ENCODE measurements at regions not wholly inside any gene's neighbourhood (a gene's known extent, or its start where the extent isn't known, plus 50 kb on each side); places are given as distances from the start of the nearest gene placed in this dataset.
A peak's percentile ranks its signal among the peaks of the same experiment; 100 is the strongest.
"Not testable (repeated sequence)": the region's sequence is repeated elsewhere in the genome, so short reads cannot be mapped to it uniquely, and the experiment has no call there.

- H3K36me3 Mint-ChIP-seq, result no peaks in the 10 kb centered on the region
- peak overlapping the region; percentile 51 for H3K4me3 Mint-ChIP-seq
- peaks cover 8% of the 10 kb centered on the region for H3K4me1 Mint-ChIP-seq (ENCODE audit: unreplicated experiment)
- no peak for TF ChIP-seq CTCF (conservative IDR thresholded peaks at IDR 0.05)
- no peaks in the 10 kb centered on the region for H3K9me3 Mint-ChIP-seq
- DNase-seq (ENCODE audit: extremely low spot score, unreplicated experiment), result no peak
- no peaks in the 10 kb centered on the region for H3K27me3 Mint-ChIP-seq
- peak overlapping the region; percentile 51 for H3K27ac Mint-ChIP-seq
Observed at GRCh38 chr16:88274847-88275246, 107.9 kb upstream of the ZNF469 start.

GRCh38 chr16:88275336-88276122, 107.2 kb upstream of the ZNF469 start:
- not testable (repeated sequence) for H3K36me3 Mint-ChIP-seq; H3K4me1 Mint-ChIP-seq (ENCODE audit: unreplicated experiment); H3K27me3 Mint-ChIP-seq; H3K4me3 Mint-ChIP-seq; H3K9me3 Mint-ChIP-seq; H3K27ac Mint-ChIP-seq; DNase-seq (ENCODE audit: extremely low spot score, unreplicated experiment)

- not testable (repeated sequence) for H3K4me1 Mint-ChIP-seq (ENCODE audit: unreplicated experiment); H3K9me3 Mint-ChIP-seq; DNase-seq (ENCODE audit: extremely low spot score, unreplicated experiment); H3K27me3 Mint-ChIP-seq; H3K27ac Mint-ChIP-seq; H3K4me3 Mint-ChIP-seq; H3K36me3 Mint-ChIP-seq
Observed at GRCh38 chr16:88276123-88276588, 106.6 kb upstream of the ZNF469 start.

- Mint-ChIP-seq H3K4me1 (ENCODE audit: unreplicated experiment) (peaks cover 8% of the 10 kb centered on the region), H3K36me3 (no peaks in the 10 kb centered on the region), H3K27ac (no peak overlapping the region), H3K9me3 (no peaks in the 10 kb centered on the region), H3K4me3 (no peak overlapping the region), H3K27me3 (no peaks in the 10 kb centered on the region)
- TF ChIP-seq CTCF (conservative IDR thresholded peaks at IDR 0.05), result no peak
- no peak for DNase-seq (ENCODE audit: extremely low spot score, unreplicated experiment)
Observed at GRCh38 chr16:88276591-88276990, 106.2 kb upstream of the ZNF469 start.

GRCh38 chr16:88279998-88280397, 102.8 kb upstream of the ZNF469 start:
- Mint-ChIP-seq H3K4me3 (no peak overlapping the region), H3K36me3 (no peaks in the 10 kb centered on the region), H3K27ac (no peak overlapping the region), H3K27me3 (no peaks in the 10 kb centered on the region), H3K4me1 (ENCODE audit: unreplicated experiment) (peaks cover 2% of the 10 kb centered on the region), H3K9me3 (no peaks in the 10 kb centered on the region)
- no peak for TF ChIP-seq CTCF (conservative IDR thresholded peaks at IDR 0.05)
- no peak for DNase-seq (ENCODE audit: extremely low spot score, unreplicated experiment)

GRCh38 chr16:88281858-88282563, 100.7 kb upstream of the ZNF469 start:
- peaks cover under 1% of the 10 kb centered on the region for H3K27me3 Mint-ChIP-seq
- no peak overlapping the region for H3K27ac Mint-ChIP-seq
- H3K4me3 Mint-ChIP-seq, result no peak overlapping the region
- DNase-seq (ENCODE audit: extremely low spot score, unreplicated experiment), result no peak
- H3K36me3 Mint-ChIP-seq, result peaks cover 3% of the 10 kb centered on the region
- no peaks in the 10 kb centered on the region for H3K4me1 Mint-ChIP-seq (ENCODE audit: unreplicated experiment)
- no peak for TF ChIP-seq CTCF (conservative IDR thresholded peaks at IDR 0.05)
- peaks cover 3% of the 10 kb centered on the region for H3K9me3 Mint-ChIP-seq

Measured in type B pancreatic cell (in vitro differentiated cells).